Adrenal gland (tissue), 5 donors: ENCODE measurements at regions not wholly inside any gene's neighbourhood (a gene's known extent, or its start where the extent isn't known, plus 50 kb on each side); places are given as distances from the start of the nearest gene placed in this dataset.

ENCODE experiments used
- POLR2A ChIP-seq, 2 donors: fragments of 450-650 bp; IDR thresholded peaks; one replicate each; pipeline ENCODE4 v1.6.1; 2017; ENCODE audit warnings: antibody characterized with exemption in 2 of 2, mild to moderate bottlenecking in 2 of 2, moderate library complexity in 1 of 2
- TF ChIP-seq, protein P1 (sequence below), 6 experiments: fragments of 450-650 bp in 4 of 6; fragments of 200-600 bp in 2 of 6; sonication (generic) in 1 of 6; IDR thresholded peaks; 1 replicate in 5 of 6; 2 replicates in 1 of 6; pipeline versions ENCODE4 v1.5.1 to v1.8.0; 2016 to 2021; ENCODE audit warnings: antibody characterized with exemption in 6 of 6, mild to moderate bottlenecking in 2 of 6, moderate library complexity in 1 of 6
- donor health status: DM: no; HTN: no; CAD: no.

DNA sequence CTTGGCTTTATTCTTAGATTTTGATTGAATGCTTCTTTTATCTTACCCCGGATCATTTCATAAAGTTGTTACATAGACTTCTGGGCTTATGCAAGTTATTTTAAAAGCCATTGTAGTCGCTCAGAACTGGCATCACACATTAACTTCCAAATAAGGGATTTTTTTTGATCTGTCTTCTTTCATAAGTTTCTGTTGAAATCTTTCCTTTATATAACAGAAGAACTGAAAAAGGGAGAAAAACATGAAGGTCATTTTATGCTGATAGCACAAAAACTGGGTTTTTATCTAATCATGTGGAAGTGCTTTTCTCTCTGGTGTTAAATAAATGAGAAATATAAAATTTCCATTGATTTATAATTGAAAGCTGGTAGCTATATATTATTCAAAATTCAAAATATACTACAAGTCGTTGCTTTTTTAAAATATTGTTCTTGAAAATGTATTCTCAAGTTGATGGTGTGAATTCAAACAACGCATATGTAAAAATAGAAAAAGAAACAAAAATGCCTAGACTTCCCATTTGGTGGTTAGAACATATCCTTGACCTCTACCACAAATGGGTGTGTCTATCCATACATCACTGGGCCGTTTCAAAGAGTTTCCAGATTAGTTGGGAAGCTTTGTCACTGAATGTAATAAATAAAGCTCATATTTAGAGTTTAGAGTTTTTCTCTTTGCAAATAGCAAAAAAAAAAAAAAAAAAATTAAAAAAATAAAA is 258.3 kb upstream of the ZPLD1 start:
- TF ChIP-seq, protein P1, sequence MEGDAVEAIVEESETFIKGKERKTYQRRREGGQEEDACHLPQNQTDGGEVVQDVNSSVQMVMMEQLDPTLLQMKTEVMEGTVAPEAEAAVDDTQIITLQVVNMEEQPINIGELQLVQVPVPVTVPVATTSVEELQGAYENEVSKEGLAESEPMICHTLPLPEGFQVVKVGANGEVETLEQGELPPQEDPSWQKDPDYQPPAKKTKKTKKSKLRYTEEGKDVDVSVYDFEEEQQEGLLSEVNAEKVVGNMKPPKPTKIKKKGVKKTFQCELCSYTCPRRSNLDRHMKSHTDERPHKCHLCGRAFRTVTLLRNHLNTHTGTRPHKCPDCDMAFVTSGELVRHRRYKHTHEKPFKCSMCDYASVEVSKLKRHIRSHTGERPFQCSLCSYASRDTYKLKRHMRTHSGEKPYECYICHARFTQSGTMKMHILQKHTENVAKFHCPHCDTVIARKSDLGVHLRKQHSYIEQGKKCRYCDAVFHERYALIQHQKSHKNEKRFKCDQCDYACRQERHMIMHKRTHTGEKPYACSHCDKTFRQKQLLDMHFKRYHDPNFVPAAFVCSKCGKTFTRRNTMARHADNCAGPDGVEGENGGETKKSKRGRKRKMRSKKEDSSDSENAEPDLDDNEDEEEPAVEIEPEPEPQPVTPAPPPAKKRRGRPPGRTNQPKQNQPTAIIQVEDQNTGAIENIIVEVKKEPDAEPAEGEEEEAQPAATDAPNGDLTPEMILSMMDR (IDR thresholded peaks at IDR 0.05), result no peak
- no peak for TF ChIP-seq POLR2A (IDR thresholded peaks at IDR 0.05)
